GM10266 (cell line): ENCODE measurements at regions not wholly inside any gene's neighbourhood (a gene's known extent, or its start where the extent isn't known, plus 50 kb on each side); places are given as distances from the start of the nearest gene placed in this dataset.

ENCODE experiments used
- DNase-seq: peaks from one replicate; pipeline ENCODE4 v3.0.0; 2012; ENCODE audit errors: extremely low spot score
- TF ChIP-seq, protein P1 (sequence below): IDR thresholded peaks from 2 replicates; pipeline ENCODE4 v1.5.1; 2012; ENCODE audit warnings: mild to moderate bottlenecking, low read depth; ENCODE audit not compliant: control insufficient read depth, insufficient read depth; ENCODE audit errors: missing control alignments

DNA sequence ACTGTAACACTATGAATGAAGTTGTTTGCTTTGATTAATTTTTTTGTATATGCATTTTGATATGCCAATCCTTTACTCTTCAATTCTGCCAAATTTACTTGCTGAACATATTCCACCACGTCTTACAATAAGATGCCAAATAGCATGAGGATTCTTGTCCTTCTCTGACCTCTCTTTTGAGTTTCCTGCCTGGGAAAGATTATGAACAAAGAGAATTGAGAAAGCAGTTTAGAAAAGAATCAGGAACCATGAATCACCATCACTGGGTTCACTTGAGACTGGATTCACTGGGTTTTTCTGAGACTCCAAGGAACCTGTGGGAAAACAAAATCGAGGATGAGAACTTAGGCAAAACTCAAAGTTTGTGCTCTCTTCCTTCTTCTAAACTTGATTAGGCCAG is 256.5 kb downstream of the CETN3 start:
- DNase-seq: no peak
- TF ChIP-seq, protein P1, sequence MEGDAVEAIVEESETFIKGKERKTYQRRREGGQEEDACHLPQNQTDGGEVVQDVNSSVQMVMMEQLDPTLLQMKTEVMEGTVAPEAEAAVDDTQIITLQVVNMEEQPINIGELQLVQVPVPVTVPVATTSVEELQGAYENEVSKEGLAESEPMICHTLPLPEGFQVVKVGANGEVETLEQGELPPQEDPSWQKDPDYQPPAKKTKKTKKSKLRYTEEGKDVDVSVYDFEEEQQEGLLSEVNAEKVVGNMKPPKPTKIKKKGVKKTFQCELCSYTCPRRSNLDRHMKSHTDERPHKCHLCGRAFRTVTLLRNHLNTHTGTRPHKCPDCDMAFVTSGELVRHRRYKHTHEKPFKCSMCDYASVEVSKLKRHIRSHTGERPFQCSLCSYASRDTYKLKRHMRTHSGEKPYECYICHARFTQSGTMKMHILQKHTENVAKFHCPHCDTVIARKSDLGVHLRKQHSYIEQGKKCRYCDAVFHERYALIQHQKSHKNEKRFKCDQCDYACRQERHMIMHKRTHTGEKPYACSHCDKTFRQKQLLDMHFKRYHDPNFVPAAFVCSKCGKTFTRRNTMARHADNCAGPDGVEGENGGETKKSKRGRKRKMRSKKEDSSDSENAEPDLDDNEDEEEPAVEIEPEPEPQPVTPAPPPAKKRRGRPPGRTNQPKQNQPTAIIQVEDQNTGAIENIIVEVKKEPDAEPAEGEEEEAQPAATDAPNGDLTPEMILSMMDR: no peak

DNA sequence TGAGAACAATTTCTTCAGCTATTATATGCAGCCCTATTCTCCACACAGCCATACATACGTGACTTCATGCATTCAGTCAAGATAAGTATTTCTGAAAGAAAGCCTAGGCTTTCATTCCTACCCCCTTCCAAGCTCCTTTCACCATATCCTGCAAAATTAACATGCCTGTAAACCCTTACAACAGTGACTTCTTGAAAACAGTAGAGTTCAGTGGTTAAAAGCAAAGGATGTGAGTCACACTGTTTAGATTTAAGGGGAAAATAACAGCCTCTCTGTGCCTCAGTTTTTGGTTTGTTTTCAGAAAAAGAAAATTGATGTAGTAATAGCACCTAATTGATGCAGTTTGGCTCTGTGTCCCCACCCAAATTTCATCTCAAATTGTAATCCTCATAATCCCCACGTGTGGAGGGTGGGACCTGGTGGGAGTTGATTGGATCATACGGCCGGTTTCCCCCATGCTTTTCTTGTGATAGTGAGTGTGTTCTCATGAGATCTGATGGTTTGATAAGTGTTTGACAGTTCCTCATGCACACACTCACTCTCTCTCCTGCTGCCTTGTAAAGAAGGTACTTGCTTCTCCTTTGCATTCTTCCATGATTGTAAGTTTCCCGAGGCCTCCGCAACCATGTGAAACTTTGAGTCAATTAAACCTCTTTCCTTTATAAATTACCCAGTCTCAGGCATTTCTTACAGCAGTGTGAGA is 264.8 kb downstream of the CETN3 start:
- TF ChIP-seq, protein P1: no peak
- DNase-seq: no peak

DNA sequence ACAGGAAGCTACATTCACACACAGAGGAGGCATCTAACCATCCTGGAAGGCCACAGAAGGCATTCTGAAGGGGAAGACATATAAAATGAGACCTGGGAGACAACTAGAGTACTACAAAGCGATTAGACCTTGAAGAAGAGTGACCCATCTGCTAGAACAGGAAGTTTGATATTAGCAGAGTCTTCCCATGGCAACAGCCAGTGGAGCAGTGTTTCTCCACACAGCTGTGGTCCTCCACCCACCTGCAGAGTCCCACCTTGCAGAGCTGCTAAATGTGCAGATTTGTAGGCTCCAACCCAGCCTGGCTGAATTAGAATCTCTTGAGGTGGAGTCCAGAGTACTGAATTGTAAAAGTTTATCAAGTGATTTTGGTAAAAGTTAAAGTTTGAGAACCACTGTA is 267.0 kb downstream of the CETN3 start:
- no peak for DNase-seq
- TF ChIP-seq, protein P1: no peak

DNA sequence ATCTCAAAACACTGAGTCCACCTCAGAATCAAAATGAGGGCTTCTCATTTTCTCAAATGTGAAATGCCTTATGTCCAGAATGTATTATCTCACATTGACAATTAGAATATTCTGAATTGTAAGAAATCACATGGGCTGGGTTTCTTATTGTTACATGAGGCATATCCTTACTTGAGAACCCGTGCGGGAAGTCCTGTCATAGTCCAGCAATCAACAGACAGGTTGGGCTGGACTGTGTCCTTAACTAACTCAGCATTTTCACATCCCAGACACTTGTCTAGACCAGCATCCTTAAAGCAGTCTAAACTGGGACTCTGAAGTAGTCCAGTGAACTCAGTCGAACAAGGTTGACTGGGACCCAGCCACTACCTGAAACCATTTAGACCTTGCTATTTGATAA is 267.6 kb downstream of the CETN3 start:
- TF ChIP-seq, protein P1: no peak
- DNase-seq: no peak

DNA sequence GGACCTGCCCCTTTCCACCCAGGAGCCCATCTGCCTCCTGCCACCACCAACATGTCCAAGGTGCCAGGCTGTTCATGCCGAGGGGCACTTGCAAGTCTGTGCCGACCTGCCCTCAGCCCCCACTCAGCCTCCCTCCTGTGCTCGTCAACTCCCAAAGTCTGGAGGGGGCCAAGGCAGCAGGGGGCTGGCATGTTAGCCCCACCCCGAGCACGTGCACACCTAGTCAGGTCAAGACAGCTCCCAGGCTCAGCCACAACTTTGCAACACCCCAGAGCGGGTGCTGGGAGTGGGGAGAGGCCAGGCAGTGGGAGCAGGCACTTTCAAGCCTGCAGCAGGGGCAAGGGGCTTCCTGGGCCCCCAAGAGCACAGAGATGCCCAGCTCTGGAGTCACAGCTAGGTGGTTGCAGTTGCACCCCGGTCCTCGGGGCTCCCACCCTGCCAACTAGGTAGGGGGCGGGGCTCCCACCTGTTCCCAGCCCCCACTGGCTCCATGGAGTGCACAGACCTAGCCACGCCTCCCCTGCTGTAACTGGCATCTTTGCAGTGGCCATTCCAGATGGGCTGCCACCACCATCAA is 272.5 kb downstream of the CETN3 start:
- no peak for DNase-seq
- TF ChIP-seq, protein P1: no peak

DNA sequence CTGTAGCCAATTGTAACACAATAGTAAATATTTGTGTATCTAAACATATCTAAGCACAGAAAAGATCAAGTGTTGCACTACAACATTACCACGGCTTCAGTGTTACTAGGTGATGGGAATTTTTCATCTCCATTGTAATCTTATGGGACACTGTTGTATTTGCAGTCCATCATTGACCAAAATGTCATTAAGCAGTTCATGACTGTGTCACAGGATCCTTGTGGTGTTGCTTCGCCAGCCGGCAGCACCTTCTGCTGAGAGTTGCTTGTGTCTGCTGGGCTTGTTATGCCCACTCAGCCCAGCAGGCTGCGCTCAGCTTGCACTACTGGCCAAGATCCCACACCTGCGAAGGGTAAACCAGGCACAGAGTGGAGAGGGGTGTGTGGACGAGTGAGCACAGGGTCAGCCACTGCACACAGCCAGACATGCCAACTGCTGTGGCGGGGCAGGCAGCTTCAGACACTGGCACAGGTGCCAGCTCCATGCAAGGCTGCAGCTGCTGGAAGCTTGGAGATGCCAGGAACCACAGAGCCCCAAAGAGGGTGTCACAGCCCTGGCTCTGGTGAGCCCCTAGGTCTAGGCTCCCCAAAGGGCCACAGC is 273.7 kb downstream of the CETN3 start:
- DNase-seq: no peak

DNA sequence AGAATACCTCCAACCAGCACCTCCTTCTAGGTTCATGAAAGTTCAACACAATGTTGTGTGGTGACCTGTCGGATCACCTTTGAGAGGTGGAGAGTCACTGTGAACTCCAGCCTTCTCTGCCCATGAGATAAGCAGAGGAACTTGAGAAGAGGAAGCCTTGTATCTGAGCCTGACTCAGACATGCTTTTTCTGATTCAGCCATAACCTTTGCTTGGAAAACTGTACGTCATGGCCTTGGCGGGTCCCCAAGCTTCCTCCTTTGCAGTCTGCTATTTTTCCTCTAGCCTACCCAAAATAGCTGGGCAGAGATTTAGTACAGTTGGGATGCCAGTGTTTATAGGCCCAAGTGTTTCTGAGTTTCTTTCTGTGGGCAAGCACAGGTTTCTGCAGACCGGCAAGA is 274.7 kb downstream of the CETN3 start:
- DNase-seq: no peak
- TF ChIP-seq, protein P1: no peak

More for the DNA sequence above, 273.7 kb downstream of the CETN3 start:
- TF ChIP-seq, protein P1: peak; percentile 39
